ENCODE measurements at regions not wholly inside any gene's neighbourhood (a gene's known extent, or its start where the extent isn't known, plus 50 kb on each side); places are given as distances from the start of the nearest gene placed in this dataset.

GRCh38 chr16:48907906-48908634 is 298.1 kb upstream of the N4BP1 start:
- no peak for DNase-seq (ENCODE audit: low read depth in 4 of 4, low spot score in 2 of 4)

- no peak for DNase-seq (ENCODE audit: low read depth in 4 of 4, low spot score in 2 of 4)
These were observed 295.9 kb upstream of the N4BP1 start for GRCh38 chr16:48905632-48906505.

GRCh38 chr16:48904333-48904732 is 294.4 kb upstream of the N4BP1 start:
- DNase-seq (ENCODE audit: low read depth in 4 of 4, low spot score in 2 of 4) = no peak

- no peak for DNase-seq (ENCODE audit: low read depth in 4 of 4, low spot score in 2 of 4)
These were observed 293.1 kb upstream of the N4BP1 start for GRCh38 chr16:48903039-48903438.

- DNase-seq (ENCODE audit: low read depth in 4 of 4, low spot score in 2 of 4) = no peak
These were observed 291.9 kb upstream of the N4BP1 start for GRCh38 chr16:48901712-48902374.

- DNase-seq (ENCODE audit: low read depth in 4 of 4, low spot score in 2 of 4) = no peak
These were observed 289.5 kb upstream of the N4BP1 start for GRCh38 chr16:48899500-48899899.

- DNase-seq (ENCODE audit: low read depth in 4 of 4, low spot score in 2 of 4) = no peak
These were observed 287.8 kb upstream of the N4BP1 start for GRCh38 chr16:48897698-48898205.

- DNase-seq (ENCODE audit: low read depth in 4 of 4, low spot score in 2 of 4) = no peak
These were observed 285.2 kb upstream of the N4BP1 start for GRCh38 chr16:48895142-48895541.

- no peak for DNase-seq (ENCODE audit: low read depth in 4 of 4, low spot score in 2 of 4)
These were observed 282.9 kb upstream of the N4BP1 start for GRCh38 chr16:48892893-48893292.

- DNase-seq (ENCODE audit: low read depth in 4 of 4, low spot score in 2 of 4) = no peak
These were observed 277.7 kb upstream of the N4BP1 start for GRCh38 chr16:48887646-48888210.

GRCh38 chr16:48885471-48885870 is 275.5 kb upstream of the N4BP1 start:
- DNase-seq (ENCODE audit: low read depth in 4 of 4, low spot score in 2 of 4) = no peak

- no peak for DNase-seq (ENCODE audit: low read depth in 4 of 4, low spot score in 2 of 4)
These were observed 271.3 kb upstream of the N4BP1 start for GRCh38 chr16:48881272-48881671.

GRCh38 chr16:48879223-48880122 is 269.5 kb upstream of the N4BP1 start:
- DNase-seq (ENCODE audit: low read depth in 4 of 4, low spot score in 2 of 4) = no peak

- no peak for DNase-seq (ENCODE audit: low read depth in 4 of 4, low spot score in 2 of 4)
These were observed 268.0 kb upstream of the N4BP1 start for GRCh38 chr16:48877946-48878345.

- peak in 1 of 4 donors; percentile 5 for DNase-seq (ENCODE audit: low read depth in 4 of 4, low spot score in 2 of 4)
These were observed 260.2 kb upstream of the N4BP1 start for GRCh38 chr16:48870141-48870540.

- peak in 1 of 4 donors; percentile 5 for DNase-seq (ENCODE audit: low read depth in 4 of 4, low spot score in 2 of 4)
These were observed 255.5 kb upstream of the N4BP1 start for GRCh38 chr16:48865520-48865919.

GRCh38 chr16:48864055-48864454 is 254.1 kb upstream of the N4BP1 start:
- DNase-seq (ENCODE audit: low read depth in 4 of 4, low spot score in 2 of 4) = no peak

- DNase-seq (ENCODE audit: low read depth in 4 of 4, low spot score in 2 of 4) = no peak
These were observed 252.1 kb upstream of the N4BP1 start for GRCh38 chr16:48862087-48862532.

- DNase-seq (ENCODE audit: low read depth in 4 of 4, low spot score in 2 of 4) = no peak
These were observed 250.4 kb upstream of the N4BP1 start for GRCh38 chr16:48860341-48860740.

- DNase-seq (ENCODE audit: low read depth in 4 of 4, low spot score in 2 of 4) = no peak
These were observed 243.0 kb upstream of the N4BP1 start for GRCh38 chr16:48852951-48853350.

Data from left renal cortex interstitium (tissue), 4 donors.